ENCODE measurements at regions not wholly inside any gene's neighbourhood (a gene's known extent, or its start where the extent isn't known, plus 50 kb on each side); places are given as distances from the start of the nearest gene placed in this dataset.
A peak's percentile ranks its signal among the peaks of the same experiment; 100 is the strongest.

DNA sequence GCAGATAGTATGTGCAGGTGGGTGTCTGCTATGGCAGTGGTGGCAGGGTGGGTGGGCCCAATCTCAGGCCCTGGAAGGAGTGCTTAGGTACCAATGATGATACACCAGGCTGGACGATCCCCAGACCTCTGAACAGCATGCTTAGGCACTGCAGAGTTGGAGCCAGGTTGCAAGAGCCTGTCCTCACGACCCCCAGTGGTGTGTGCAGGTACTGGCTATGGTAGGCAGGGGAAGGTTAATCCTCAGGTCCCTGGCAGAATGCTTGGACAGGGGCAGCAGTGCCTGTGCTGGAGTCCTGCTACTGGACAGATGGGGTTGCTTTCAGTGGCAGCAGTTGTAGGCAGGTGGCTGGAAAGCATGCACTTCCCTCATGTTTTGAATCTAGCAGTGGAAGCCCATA is 100.5 kb upstream of the NEK7 start:
- no peak overlapping the region for H3K4me3 ChIP-seq
- H3K36me3 ChIP-seq (ENCODE audit: control insufficient read depth in 2 of 2, insufficient read depth in 2 of 2, low read length in 1 of 2) = no peaks in the 10 kb centered on the region
- no peaks in the 10 kb centered on the region for H3K27me3 ChIP-seq (replicated peaks in 1 of 2; ENCODE audit: control insufficient read depth in 2 of 2, insufficient read depth in 2 of 2, low read length in 1 of 2)
- no peak for FAIRE-seq
- ChIA-PET SMC1A (ENCODE audit: uncharacterized antibody, unreplicated experiment) (no interaction called here), CTCF (no interaction called here), POLR2A (no interaction called here), RAD21 (ENCODE audit: unreplicated experiment) (no interaction called here)
- H3K4me2 ChIP-seq (ENCODE audit: control insufficient read depth, insufficient read depth) = no peak overlapping the region
- no peaks in the 10 kb centered on the region for H4K20me1 ChIP-seq (ENCODE audit: control insufficient read depth, insufficient read depth)
- no peaks in the 10 kb centered on the region for H3K9me3 ChIP-seq (replicated peaks; ENCODE audit: control insufficient read depth, insufficient read depth, low read length)
- 0% methylated on average over 2 of the region's 2 CpGs for WGBS (ENCODE audit: insufficient coverage, insufficient replicate concordance, low lambda C conversion rate, missing lambda C conversion rate)
- TF ChIP-seq SMC3 (IDR thresholded peaks at IDR 0.05; ENCODE audit: borderline replicate concordance, low read length) = peak; percentile 14; the same call in 1 of the 2 replicates
- TF ChIP-seq POLR2AphosphoS5 (IDR thresholded peaks at IDR 0.05; ENCODE audit: low read length) = no peak
- TF ChIP-seq, protein P1, sequence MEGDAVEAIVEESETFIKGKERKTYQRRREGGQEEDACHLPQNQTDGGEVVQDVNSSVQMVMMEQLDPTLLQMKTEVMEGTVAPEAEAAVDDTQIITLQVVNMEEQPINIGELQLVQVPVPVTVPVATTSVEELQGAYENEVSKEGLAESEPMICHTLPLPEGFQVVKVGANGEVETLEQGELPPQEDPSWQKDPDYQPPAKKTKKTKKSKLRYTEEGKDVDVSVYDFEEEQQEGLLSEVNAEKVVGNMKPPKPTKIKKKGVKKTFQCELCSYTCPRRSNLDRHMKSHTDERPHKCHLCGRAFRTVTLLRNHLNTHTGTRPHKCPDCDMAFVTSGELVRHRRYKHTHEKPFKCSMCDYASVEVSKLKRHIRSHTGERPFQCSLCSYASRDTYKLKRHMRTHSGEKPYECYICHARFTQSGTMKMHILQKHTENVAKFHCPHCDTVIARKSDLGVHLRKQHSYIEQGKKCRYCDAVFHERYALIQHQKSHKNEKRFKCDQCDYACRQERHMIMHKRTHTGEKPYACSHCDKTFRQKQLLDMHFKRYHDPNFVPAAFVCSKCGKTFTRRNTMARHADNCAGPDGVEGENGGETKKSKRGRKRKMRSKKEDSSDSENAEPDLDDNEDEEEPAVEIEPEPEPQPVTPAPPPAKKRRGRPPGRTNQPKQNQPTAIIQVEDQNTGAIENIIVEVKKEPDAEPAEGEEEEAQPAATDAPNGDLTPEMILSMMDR (IDR thresholded peaks at IDR 0.05 in 2 of 3, conservative IDR thresholded peaks at IDR 0.05 in 1 of 3; ENCODE audit: control insufficient read depth in 2 of 3, extremely low read depth in 1 of 3, insufficient read depth in 1 of 3, low read depth in 3 of 3, low read length in 3 of 3) = peak; percentile 18 to 42 (median 34); a peak in 4 of 6 replicates
- 0 out of 2 replicates have a peak, but pooled peaks have one; percentile 24 for TF ChIP-seq RAD21 (IDR thresholded peaks at IDR 0.05; ENCODE audit: insufficient read depth, low read depth, low read length)
- intact Hi-C loops (cut with micrococcal nuclease; ENCODE audit: unreplicated experiment) (no loop called here), in situ Hi-C loops (cut with MboI) (no loop called here)
- DNase-seq (ENCODE audit: low read depth, low spot score) = no peak
- peak; percentile 85 for ATAC-seq
- H2AFZ ChIP-seq (ENCODE audit: control insufficient read depth, low read depth, low read length) = no peak overlapping the region
- BruUV-seq (replicated peaks) = no TSS peak
- no peak overlapping the region for H3K27ac ChIP-seq (ENCODE audit: control insufficient read depth, insufficient read depth)
- H3K4me1 ChIP-seq (ENCODE audit: control insufficient read depth, insufficient read depth, low read length) = no peaks in the 10 kb centered on the region
- no peaks in the 10 kb centered on the region for H3K79me2 ChIP-seq (ENCODE audit: control insufficient read depth, insufficient read depth, low read length)
- no peak overlapping the region for H3K9ac ChIP-seq (ENCODE audit: control insufficient read depth, insufficient read depth, low read length)

GRCh38 chr1:198064181-198064580 is 92.6 kb upstream of the NEK7 start:
- CTCF ChIA-PET = no interaction called here
- Histone ChIP-seq H3K4me1 (ENCODE audit: control insufficient read depth, insufficient read depth, low read length) (no peaks in the 10 kb centered on the region), H4K20me1 (ENCODE audit: control insufficient read depth, insufficient read depth) (no peaks in the 10 kb centered on the region), H2AFZ (ENCODE audit: control insufficient read depth, low read depth, low read length) (no peak overlapping the region), H3K36me3 (ENCODE audit: control insufficient read depth in 2 of 2, insufficient read depth in 2 of 2, low read length in 1 of 2) (no peaks in the 10 kb centered on the region), H3K9ac (ENCODE audit: control insufficient read depth, insufficient read depth, low read length) (no peak overlapping the region), H3K9me3 (replicated peaks; ENCODE audit: control insufficient read depth, insufficient read depth, low read length) (no peaks in the 10 kb centered on the region), H3K79me2 (ENCODE audit: control insufficient read depth, insufficient read depth, low read length) (no peaks in the 10 kb centered on the region), H3K27me3 (replicated peaks in 1 of 2; ENCODE audit: control insufficient read depth in 2 of 2, insufficient read depth in 2 of 2, low read length in 1 of 2) (no peaks in the 10 kb centered on the region; a peak in 1 of 4 replicates), H3K4me3 (no peak overlapping the region), H3K27ac (ENCODE audit: control insufficient read depth, insufficient read depth) (no peak overlapping the region), H3K4me2 (ENCODE audit: control insufficient read depth, insufficient read depth) (no peak overlapping the region)
- POLR2A ChIA-PET = no interaction called here
- SMC1A ChIA-PET (ENCODE audit: uncharacterized antibody, unreplicated experiment) = no interaction called here
- in situ Hi-C loops (cut with MboI) = no loop called here
- BruUV-seq (replicated peaks) = no TSS peak
- FAIRE-seq (no peak), DNase-seq (ENCODE audit: low read depth, low spot score) (no peak), ATAC-seq (no peak)
- RAD21 ChIA-PET (ENCODE audit: unreplicated experiment) = no interaction called here
- intact Hi-C loops (cut with micrococcal nuclease; ENCODE audit: unreplicated experiment) = no loop called here
- WGBS (ENCODE audit: insufficient coverage, insufficient replicate concordance, low lambda C conversion rate, missing lambda C conversion rate) = 8% methylated on average over 2 of the region's 2 CpGs
- TF ChIP-seq ASH2L (IDR thresholded peaks at IDR 0.05; ENCODE audit: borderline replicate concordance, low read depth) (no peak), CEBPB (IDR thresholded peaks at IDR 0.05; ENCODE audit: borderline replicate concordance in 1 of 2, low read depth in 2 of 2, low read length in 2 of 2) (no peak), BHLHE40 (IDR thresholded peaks at IDR 0.05; ENCODE audit: borderline replicate concordance in 1 of 2, low read depth in 2 of 2, low read length in 1 of 2) (no peak), FOXK2 (IDR thresholded peaks at IDR 0.05) (no peak), FOXM1 (IDR thresholded peaks at IDR 0.05; ENCODE audit: low read depth, low read length) (no peak), POLR2AphosphoS2 (IDR thresholded peaks at IDR 0.05; ENCODE audit: low read depth, low read length) (no peak), TCF7 (IDR thresholded peaks at IDR 0.05; ENCODE audit: borderline replicate concordance) (no peak), CHD4 (IDR thresholded peaks at IDR 0.05) (no peak), CREB1 (IDR thresholded peaks at IDR 0.05; ENCODE audit: low read depth) (no peak), RELA (IDR thresholded peaks at IDR 0.05; ENCODE audit: borderline replicate concordance, partially characterized antibody) (no peak)
- TF ChIP-seq, protein P2, sequence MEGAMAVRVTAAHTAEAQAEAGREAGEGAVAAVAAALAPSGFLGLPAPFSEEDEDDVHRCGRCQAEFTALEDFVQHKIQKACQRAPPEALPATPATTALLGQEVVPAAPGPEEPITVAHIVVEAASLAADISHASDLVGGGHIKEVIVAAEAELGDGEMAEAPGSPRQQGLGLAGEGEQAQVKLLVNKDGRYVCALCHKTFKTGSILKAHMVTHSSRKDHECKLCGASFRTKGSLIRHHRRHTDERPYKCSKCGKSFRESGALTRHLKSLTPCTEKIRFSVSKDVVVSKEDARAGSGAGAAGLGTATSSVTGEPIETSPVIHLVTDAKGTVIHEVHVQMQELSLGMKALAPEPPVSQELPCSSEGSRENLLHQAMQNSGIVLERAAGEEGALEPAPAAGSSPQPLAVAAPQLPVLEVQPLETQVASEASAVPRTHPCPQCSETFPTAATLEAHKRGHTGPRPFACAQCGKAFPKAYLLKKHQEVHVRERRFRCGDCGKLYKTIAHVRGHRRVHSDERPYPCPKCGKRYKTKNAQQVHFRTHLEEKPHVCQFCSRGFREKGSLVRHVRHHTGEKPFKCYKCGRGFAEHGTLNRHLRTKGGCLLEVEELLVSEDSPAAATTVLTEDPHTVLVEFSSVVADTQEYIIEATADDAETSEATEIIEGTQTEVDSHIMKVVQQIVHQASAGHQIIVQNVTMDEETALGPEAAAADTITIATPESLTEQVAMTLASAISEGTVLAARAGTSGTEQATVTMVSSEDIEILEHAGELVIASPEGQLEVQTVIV (IDR thresholded peaks at IDR 0.05; ENCODE audit: borderline replicate concordance, partially characterized antibody) = no peak
